ENCODE measurements at regions not wholly inside any gene's neighbourhood (a gene's known extent, or its start where the extent isn't known, plus 50 kb on each side); places are given as distances from the start of the nearest gene placed in this dataset.

DNA sequence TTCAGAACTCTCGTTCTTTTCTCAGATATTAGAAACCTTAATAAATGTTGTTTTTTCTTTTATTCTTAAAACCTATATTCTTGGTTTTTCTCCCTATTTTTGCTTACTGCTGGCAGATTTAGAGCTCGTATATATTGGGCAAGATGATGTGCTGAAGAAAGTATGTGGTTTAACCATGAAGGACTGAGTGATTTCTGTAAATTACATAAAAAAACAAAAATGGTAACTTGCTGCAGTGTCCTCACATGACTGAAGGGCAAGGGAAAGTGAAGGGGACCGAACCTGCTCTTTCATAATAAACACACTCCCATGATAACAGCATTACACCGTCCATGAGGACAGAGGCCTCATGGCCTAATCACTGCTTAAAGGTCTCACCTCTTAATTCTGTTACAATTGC lies 393.8 kb upstream of the ZNF608 start:
- no peak for TF ChIP-seq CTCF (IDR thresholded peaks at IDR 0.05; ENCODE audit: extremely low read depth in 1 of 2, insufficient read depth in 1 of 2, low read depth in 1 of 2, low read length in 2 of 2)
- TF ChIP-seq POLR2A (IDR thresholded peaks at IDR 0.05; ENCODE audit: low read depth, low read length) = no peak
- TF ChIP-seq POLR2AphosphoS5 (IDR thresholded peaks at IDR 0.05; ENCODE audit: insufficient read depth, low read depth, low read length) = no peak
- no peak for TF ChIP-seq MAX (IDR thresholded peaks at IDR 0.05; ENCODE audit: insufficient read depth, insufficient read length)
- no peak for TF ChIP-seq EZH2 (IDR thresholded peaks at IDR 0.05; ENCODE audit: borderline replicate concordance, low read depth, low read length, severe bottlenecking)
- TF ChIP-seq FOS (IDR thresholded peaks at IDR 0.05; ENCODE audit: borderline replicate concordance, insufficient read depth, low read length) = no peak

Data from endothelial cell of umbilical vein (primary cell).